ENCODE measurements at regions not wholly inside any gene's neighbourhood (a gene's known extent, or its start where the extent isn't known, plus 50 kb on each side); places are given as distances from the start of the nearest gene placed in this dataset.

DNA sequence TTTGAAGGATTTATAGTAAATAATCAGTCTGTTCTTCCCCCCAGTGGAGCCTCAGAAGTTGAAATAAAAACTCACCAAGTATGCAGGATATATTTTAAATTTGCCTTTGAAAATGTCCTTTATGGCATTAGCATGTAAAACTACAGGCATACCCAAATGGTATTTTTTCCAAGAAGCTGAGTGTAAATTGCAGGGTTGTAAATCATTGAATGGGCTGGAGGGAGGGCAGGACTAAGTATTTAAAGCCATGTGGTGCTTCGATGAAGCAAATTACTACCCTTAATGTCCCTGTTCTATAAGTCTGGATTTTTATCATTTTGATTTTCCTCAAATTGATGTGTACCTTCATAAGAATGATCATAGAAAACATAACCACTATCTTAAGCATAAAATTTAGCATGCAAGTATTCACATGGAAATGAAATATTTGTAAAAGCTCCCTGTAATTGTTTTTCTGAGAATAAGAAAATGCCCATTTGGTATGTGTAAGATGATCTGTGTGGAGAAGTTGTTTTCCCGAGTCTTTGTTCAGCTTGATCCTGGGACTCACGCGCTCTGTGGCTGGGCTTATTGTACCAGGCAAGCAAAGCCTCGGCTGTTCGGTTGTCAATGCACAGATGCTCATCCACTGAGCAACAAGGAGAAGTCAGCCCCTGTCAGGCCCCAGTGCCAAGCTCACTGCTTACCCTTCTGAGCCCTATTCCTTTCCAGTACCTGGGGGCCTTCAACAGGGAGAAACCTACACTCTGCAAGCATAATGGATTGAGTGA is 66.7 kb downstream of the CD164 start:
- Histone ChIP-seq H3K27me3 (ENCODE audit: control insufficient read depth, insufficient read depth, low read length) (0 out of 2 replicates have a peak, but pooled peaks cover 4% of the 10 kb centered on the region), H3K4me1 (ENCODE audit: control insufficient read depth, insufficient read depth, low read length) (no peaks in the 10 kb centered on the region), H3K4me3 (ENCODE audit: low read depth in 2 of 2, low read length in 2 of 2) (no peak overlapping the region), H3K36me3 (ENCODE audit: control insufficient read depth, insufficient read depth, low read length) (no peaks in the 10 kb centered on the region), H3K27ac (ENCODE audit: low read length) (no peak overlapping the region), H3K9me3 (ENCODE audit: control insufficient read depth, insufficient read depth, low read depth, low read length) (no peaks in the 10 kb centered on the region)
- in situ Hi-C loops (cut with HindIII; ENCODE audit: low pct_unique_long_range_greater_than_20kb, low sequenced_read_pairs), result no loop called here
- ChIA-PET CTCF (no interaction called here), POLR2A (no interaction called here)
- DNase-seq (ENCODE audit: low read depth, low spot score), result no peak
- no peak for ATAC-seq
- TF ChIP-seq, protein P1, sequence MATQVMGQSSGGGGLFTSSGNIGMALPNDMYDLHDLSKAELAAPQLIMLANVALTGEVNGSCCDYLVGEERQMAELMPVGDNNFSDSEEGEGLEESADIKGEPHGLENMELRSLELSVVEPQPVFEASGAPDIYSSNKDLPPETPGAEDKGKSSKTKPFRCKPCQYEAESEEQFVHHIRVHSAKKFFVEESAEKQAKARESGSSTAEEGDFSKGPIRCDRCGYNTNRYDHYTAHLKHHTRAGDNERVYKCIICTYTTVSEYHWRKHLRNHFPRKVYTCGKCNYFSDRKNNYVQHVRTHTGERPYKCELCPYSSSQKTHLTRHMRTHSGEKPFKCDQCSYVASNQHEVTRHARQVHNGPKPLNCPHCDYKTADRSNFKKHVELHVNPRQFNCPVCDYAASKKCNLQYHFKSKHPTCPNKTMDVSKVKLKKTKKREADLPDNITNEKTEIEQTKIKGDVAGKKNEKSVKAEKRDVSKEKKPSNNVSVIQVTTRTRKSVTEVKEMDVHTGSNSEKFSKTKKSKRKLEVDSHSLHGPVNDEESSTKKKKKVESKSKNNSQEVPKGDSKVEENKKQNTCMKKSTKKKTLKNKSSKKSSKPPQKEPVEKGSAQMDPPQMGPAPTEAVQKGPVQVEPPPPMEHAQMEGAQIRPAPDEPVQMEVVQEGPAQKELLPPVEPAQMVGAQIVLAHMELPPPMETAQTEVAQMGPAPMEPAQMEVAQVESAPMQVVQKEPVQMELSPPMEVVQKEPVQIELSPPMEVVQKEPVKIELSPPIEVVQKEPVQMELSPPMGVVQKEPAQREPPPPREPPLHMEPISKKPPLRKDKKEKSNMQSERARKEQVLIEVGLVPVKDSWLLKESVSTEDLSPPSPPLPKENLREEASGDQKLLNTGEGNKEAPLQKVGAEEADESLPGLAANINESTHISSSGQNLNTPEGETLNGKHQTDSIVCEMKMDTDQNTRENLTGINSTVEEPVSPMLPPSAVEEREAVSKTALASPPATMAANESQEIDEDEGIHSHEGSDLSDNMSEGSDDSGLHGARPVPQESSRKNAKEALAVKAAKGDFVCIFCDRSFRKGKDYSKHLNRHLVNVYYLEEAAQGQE (IDR thresholded peaks at IDR 0.05; ENCODE audit: insufficient read depth in 1 of 2, low read depth in 2 of 2, low read length in 1 of 2), result no peak
- TF ChIP-seq POLR2AphosphoS5 (IDR thresholded peaks at IDR 0.05; ENCODE audit: low read depth, low read length) (no peak), SIN3A (IDR thresholded peaks at IDR 0.05; ENCODE audit: borderline replicate concordance, insufficient read depth, low read depth, low read length) (no peak), TCF7L2 (IDR thresholded peaks at IDR 0.05; ENCODE audit: low read depth, low read length) (no peak), CTCF (IDR thresholded peaks at IDR 0.05) (no peak)
- BruUV-seq (replicated peaks), result no TSS peak
- intact Hi-C loops (cut with micrococcal nuclease; ENCODE audit: unreplicated experiment), result no loop called here

GRCh38 chr6:109314313-109314712 is 68.0 kb downstream of the CD164 start:
- Histone ChIP-seq H3K9me3 (ENCODE audit: control insufficient read depth, insufficient read depth, low read depth, low read length) (no peaks in the 10 kb centered on the region), H3K36me3 (ENCODE audit: control insufficient read depth, insufficient read depth, low read length) (no peaks in the 10 kb centered on the region), H3K4me1 (ENCODE audit: control insufficient read depth, insufficient read depth, low read length) (no peaks in the 10 kb centered on the region), H3K4me3 (ENCODE audit: low read depth in 2 of 2, low read length in 2 of 2) (no peak overlapping the region), H3K27me3 (ENCODE audit: control insufficient read depth, insufficient read depth, low read length) (0 out of 2 replicates have a peak, but pooled peaks cover 4% of the 10 kb centered on the region), H3K27ac (ENCODE audit: low read length) (no peak overlapping the region)
- ChIA-PET POLR2A (no interaction called here), CTCF (no interaction called here)
- ATAC-seq (no peak), DNase-seq (ENCODE audit: low read depth, low spot score) (no peak)
- intact Hi-C loops (cut with micrococcal nuclease; ENCODE audit: unreplicated experiment) (no loop called here), in situ Hi-C loops (cut with HindIII; ENCODE audit: low pct_unique_long_range_greater_than_20kb, low sequenced_read_pairs) (no loop called here)
- no TSS peak for BruUV-seq (replicated peaks)
- TF ChIP-seq, protein P1 (IDR thresholded peaks at IDR 0.05; ENCODE audit: insufficient read depth in 1 of 2, low read depth in 2 of 2, low read length in 1 of 2), result no peak
- no peak for TF ChIP-seq TCF7L2 (IDR thresholded peaks at IDR 0.05; ENCODE audit: low read depth, low read length)
